ENCODE measurements at regions not wholly inside any gene's neighbourhood (a gene's known extent, or its start where the extent isn't known, plus 50 kb on each side); places are given as distances from the start of the nearest gene placed in this dataset.

- no peak for TF ChIP-seq CTCF (IDR thresholded peaks at IDR 0.05; ENCODE audit: borderline replicate concordance)
- H3K27ac ChIP-seq (replicated peaks) = no peak overlapping the region
- H3K27me3 ChIP-seq (ENCODE audit: low read depth) = peaks cover 72% of the 10 kb centered on the region
- H3K4me1 ChIP-seq = no peaks in the 10 kb centered on the region
- no peaks in the 10 kb centered on the region for H3K36me3 ChIP-seq
- DNase-seq = no peak
- H3K4me3 ChIP-seq = no peak overlapping the region
- intact Hi-C loops (cut with micrococcal nuclease) = no loop called here
- no peaks in the 10 kb centered on the region for H3K9me3 ChIP-seq (replicated peaks)
These were observed 203.2 kb downstream of the SETD4 start for GRCh38 chr21:35857095-35857494.

- no peaks in the 10 kb centered on the region for H3K36me3 ChIP-seq
- H3K27ac ChIP-seq (replicated peaks) = no peak overlapping the region
- peaks cover 76% of the 10 kb centered on the region for H3K27me3 ChIP-seq (ENCODE audit: low read depth)
- DNase-seq = no peak
- TF ChIP-seq CTCF (IDR thresholded peaks at IDR 0.05; ENCODE audit: borderline replicate concordance) = no peak
- peaks cover 3% of the 10 kb centered on the region for H3K4me1 ChIP-seq
- no peaks in the 10 kb centered on the region for H3K9me3 ChIP-seq (replicated peaks)
- H3K4me3 ChIP-seq = no peak overlapping the region
- intact Hi-C loops (cut with micrococcal nuclease) = no loop called here
These were observed 204.8 kb downstream of the SETD4 start for GRCh38 chr21:35855484-35855883.

- intact Hi-C loops (cut with micrococcal nuclease) = no loop called here
- Histone ChIP-seq H3K27ac (replicated peaks) (no peak overlapping the region), H3K4me1 (peaks cover 12% of the 10 kb centered on the region), H3K4me3 (no peak overlapping the region), H3K9me3 (replicated peaks) (no peaks in the 10 kb centered on the region), H3K36me3 (no peaks in the 10 kb centered on the region), H3K27me3 (ENCODE audit: low read depth) (peaks cover 67% of the 10 kb centered on the region)
- no peak for DNase-seq
- TF ChIP-seq CTCF (IDR thresholded peaks at IDR 0.05; ENCODE audit: borderline replicate concordance) = no peak
These were observed 206.0 kb downstream of the SETD4 start for GRCh38 chr21:35854281-35854680.

- Histone ChIP-seq H3K27me3 (ENCODE audit: low read depth) (peaks cover 63% of the 10 kb centered on the region), H3K27ac (replicated peaks) (no peak overlapping the region), H3K36me3 (no peaks in the 10 kb centered on the region), H3K4me3 (no peak overlapping the region), H3K9me3 (replicated peaks) (no peaks in the 10 kb centered on the region), H3K4me1 (peaks cover 19% of the 10 kb centered on the region)
- intact Hi-C loops (cut with micrococcal nuclease) = no loop called here
- no peak for TF ChIP-seq CTCF (IDR thresholded peaks at IDR 0.05; ENCODE audit: borderline replicate concordance)
- no peak for DNase-seq
These were observed 206.7 kb downstream of the SETD4 start for GRCh38 chr21:35853321-35854239.

GRCh38 chr21:35852820-35853219, 207.5 kb downstream of the SETD4 start:
- Histone ChIP-seq H3K27ac (replicated peaks) (no peak overlapping the region), H3K9me3 (replicated peaks) (no peaks in the 10 kb centered on the region), H3K4me3 (no peak overlapping the region), H3K4me1 (peaks cover 19% of the 10 kb centered on the region), H3K27me3 (ENCODE audit: low read depth) (peaks cover 63% of the 10 kb centered on the region), H3K36me3 (no peaks in the 10 kb centered on the region)
- intact Hi-C loops (cut with micrococcal nuclease) = no loop called here
- DNase-seq = no peak
- TF ChIP-seq CTCF (IDR thresholded peaks at IDR 0.05; ENCODE audit: borderline replicate concordance) = no peak

Measured in left ventricle myocardium inferior (tissue), 1 donor.